ENCODE measurements at regions not wholly inside any gene's neighbourhood (a gene's known extent, or its start where the extent isn't known, plus 50 kb on each side); places are given as distances from the start of the nearest gene placed in this dataset.
A peak's percentile ranks its signal among the peaks of the same experiment; 100 is the strongest.
"Not testable (repeated sequence)": the region's sequence is repeated elsewhere in the genome, so short reads cannot be mapped to it uniquely, and the experiment has no call there.

DNA sequence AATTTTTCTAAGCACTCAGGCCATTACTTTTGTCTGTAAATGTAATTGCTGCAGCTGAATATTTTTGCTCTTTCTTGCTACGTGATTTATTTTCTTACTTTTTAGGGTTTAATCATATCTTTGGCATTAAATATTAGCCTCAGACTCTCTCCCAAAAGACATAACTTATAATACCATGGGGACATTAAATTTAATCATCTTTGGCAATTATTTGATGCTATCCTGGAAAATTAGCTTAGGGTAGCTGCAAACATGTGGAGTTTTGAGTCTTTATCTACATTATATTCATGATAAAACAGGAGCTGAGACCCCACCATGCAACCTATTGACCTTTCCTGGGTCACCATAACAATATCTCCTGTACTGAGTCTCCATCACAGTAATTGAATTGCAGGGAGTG lies 59.1 kb upstream of the EDAR start:
- no peak for DNase-seq

- not testable (repeated sequence) for DNase-seq
Measured at GRCh38 chr2:109047569-109047968, 58.5 kb upstream of the EDAR start.

DNA sequence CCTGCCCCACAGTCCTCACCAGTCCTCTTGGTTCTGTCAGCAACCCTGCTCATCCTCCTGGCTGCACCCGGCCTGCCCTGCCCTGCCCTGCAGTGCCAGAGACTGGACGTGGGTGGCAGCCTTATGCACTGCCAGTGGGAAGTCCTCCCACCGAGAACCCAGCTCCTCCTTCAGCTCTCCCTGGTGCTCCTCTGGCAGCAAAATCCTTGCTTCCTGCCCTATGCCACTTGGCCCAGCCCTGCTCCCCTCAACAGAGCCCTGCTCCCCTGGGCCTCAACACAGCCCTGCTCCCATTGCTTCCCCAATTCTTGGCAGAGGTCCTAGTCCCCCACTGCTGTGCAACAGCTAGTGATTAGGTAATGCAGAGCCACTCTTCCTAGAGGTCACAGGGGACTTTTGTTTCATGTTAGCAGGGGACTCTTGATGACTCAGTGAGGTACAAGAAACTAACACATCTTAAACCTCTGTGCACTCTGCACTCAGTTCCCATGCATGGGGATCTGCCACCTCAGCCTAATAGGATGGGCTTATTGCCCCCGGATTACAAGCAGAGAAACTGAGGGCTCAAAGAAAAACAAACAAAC lies 58.0 kb upstream of the EDAR start:
- DNase-seq, result peak; percentile 38

DNA sequence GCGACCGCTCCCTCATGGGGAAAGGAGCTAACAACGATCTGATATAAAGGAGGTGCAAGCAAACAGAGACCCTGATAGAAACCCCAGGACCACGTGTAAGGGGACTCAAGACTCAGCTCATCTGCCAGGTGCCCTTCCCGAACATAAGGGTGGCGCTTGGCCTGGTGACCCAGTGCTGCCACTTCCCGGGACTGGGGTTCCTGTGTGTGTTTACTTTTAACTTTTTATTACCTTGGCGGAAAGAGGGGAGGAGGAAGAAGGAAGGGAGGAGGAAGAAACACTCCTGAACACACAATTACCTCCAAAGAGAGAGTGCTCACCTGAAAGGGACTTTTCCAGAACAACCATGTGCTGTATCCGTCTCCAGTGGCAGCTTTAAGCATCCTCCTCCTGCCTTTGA lies 56.5 kb upstream of the EDAR start:
- DNase-seq, result no peak

- DNase-seq, result no peak
Measured at GRCh38 chr2:109038992-109039391, 50.0 kb upstream of the EDAR start.

All from inflammatory macrophage treated with lipopolysaccharide for 4 hours (primary cell).